Caco-2 (cell line): ENCODE measurements at regions not wholly inside any gene's neighbourhood (a gene's known extent, or its start where the extent isn't known, plus 50 kb on each side); places are given as distances from the start of the nearest gene placed in this dataset.

Experiments used
- BruUV-seq: library from RNA; stranded (reverse); fragments of 400-500 nt; replicated peaks from 2 replicates; lab custom pipeline; 2021; lab: Mats Ljungman, UMichigan
- CTCF ChIA-PET: fragments of 300-600 bp; sonication (Branson Sonifier 250); formaldehyde crosslinking; loops from one replicate; lab custom pipeline; 2022; ENCODE audit warnings: antibody characterized with exemption; lab: Charles Lee
- POLR2A ChIA-PET: fragments of 300-600 bp; sonication (Branson Sonifier 250); formaldehyde crosslinking; loops from one replicate; lab custom pipeline; 2022; ENCODE audit warnings: antibody characterized with exemption; lab: Charles Lee
- DNase-seq, 2 experiments: peaks; one replicate each; pipeline versions ENCODE4 v3.0.0 to v3.0.0-alpha.2; 2020 to 2022
- H3K27me3 ChIP-seq: replicated peaks from 2 replicates; pipeline ENCODE4 v1.6.0; 2011; ENCODE audit warnings: low read length; ENCODE audit not compliant: control insufficient read depth, insufficient read depth
- H3K36me3 ChIP-seq: 2 replicates; pipeline ENCODE4 v1.5.1; 2011; ENCODE audit warnings: low read length; ENCODE audit not compliant: control insufficient read depth, insufficient read depth
- H3K4me1 ChIP-seq: fragments of 250-450 bp; sonication (Bioruptor Pico); 2 replicates; pipeline ENCODE4 v1.5.1; 2020; ENCODE audit warnings: mild to moderate bottlenecking
- H3K4me3 ChIP-seq: 2 replicates; pipeline ENCODE4 v1.5.1; 2011; ENCODE audit warnings: low read depth, mild to moderate bottlenecking, control low read depth, low read length
- H3K9me3 ChIP-seq: fragments of 250-450 bp; sonication (Bioruptor Pico); 2 replicates; pipeline ENCODE4 v1.5.1; 2020; ENCODE audit warnings: mild to moderate bottlenecking, moderate library complexity
- H3K27ac Mint-ChIP-seq: one replicate; pipeline ENCODE4 v1.8.0; 2022; ENCODE audit warnings: mixed read lengths; ENCODE audit not compliant: unreplicated experiment
- H3K27me3 Mint-ChIP-seq: one replicate; pipeline ENCODE4 v1.8.0; 2022; ENCODE audit warnings: mixed read lengths; ENCODE audit not compliant: insufficient read depth, unreplicated experiment
- H3K36me3 Mint-ChIP-seq: one replicate; pipeline ENCODE4 v1.8.0; 2022; ENCODE audit warnings: mild to moderate bottlenecking, mixed read lengths; ENCODE audit not compliant: insufficient read depth, unreplicated experiment
- H3K4me1 Mint-ChIP-seq: one replicate; pipeline ENCODE4 v1.8.0; 2022; ENCODE audit warnings: low read depth, mixed read lengths; ENCODE audit not compliant: unreplicated experiment
- H3K4me3 Mint-ChIP-seq: one replicate; pipeline ENCODE4 v1.8.0; 2022; ENCODE audit warnings: mild to moderate bottlenecking, moderate library complexity, mixed read lengths; ENCODE audit not compliant: unreplicated experiment
- H3K9me3 Mint-ChIP-seq: one replicate; pipeline ENCODE4 v1.8.0; 2022; ENCODE audit warnings: mixed read lengths; ENCODE audit not compliant: unreplicated experiment
- CTCF ChIP-seq, 2 experiments: fragments of 200-600 bp in 1 of 2; IDR thresholded peaks; 1 replicate in 1 of 2; 2 replicates in 1 of 2; pipeline versions ENCODE4 v1.5.1 to v1.8.0; 2011 to 2022; ENCODE audit warnings: antibody characterized with exemption in 1 of 2, control low read depth in 1 of 2, inconsistent platforms in 1 of 2, low read depth in 1 of 2, low read length in 1 of 2, mild to moderate bottlenecking in 1 of 2, moderate library complexity in 1 of 2; ENCODE audit not compliant: insufficient read depth in 1 of 2, severe bottlenecking in 1 of 2, unreplicated experiment in 1 of 2
- intact Hi-C: fragments of 100-400 bp; cut with micrococcal nuclease; formaldehyde crosslinking; loops from one replicate; pipeline ENCODE4 v1.10.0; 2022; ENCODE audit not compliant: unreplicated experiment

GRCh38 chr3:106750092-106750491 lies 627.1 kb upstream of the CCDC54 start:
- Histone ChIP-seq H3K4me3 (no peak overlapping the region), H3K36me3 (no peaks in the 10 kb centered on the region), H3K4me1 (no peaks in the 10 kb centered on the region), H3K27me3 (no peaks in the 10 kb centered on the region), H3K9me3 (peaks cover 2% of the 10 kb centered on the region; the same call in 1 of the 2 replicates)
- no peak for DNase-seq
- intact Hi-C loops = no loop called here
- CTCF ChIA-PET = no interaction called here
- Mint-ChIP-seq H3K27ac (no peak overlapping the region), H3K9me3 (peaks cover 7% of the 10 kb centered on the region), H3K4me1 (no peaks in the 10 kb centered on the region), H3K36me3 (no peaks in the 10 kb centered on the region), H3K4me3 (no peak overlapping the region), H3K27me3 (peaks cover 4% of the 10 kb centered on the region)
- BruUV-seq = no TSS peak
- POLR2A ChIA-PET = no interaction called here
- TF ChIP-seq CTCF (IDR thresholded peaks at IDR 0.05; ENCODE audit: insufficient read depth in 1 of 2, low read depth in 1 of 2, low read length in 1 of 2, severe bottlenecking in 1 of 2, unreplicated experiment in 1 of 2) = no peak

- ChIA-PET CTCF (no interaction called here), POLR2A (no interaction called here)
- Histone ChIP-seq H3K36me3 (no peaks in the 10 kb centered on the region), H3K27me3 (no peaks in the 10 kb centered on the region), H3K4me3 (no peak overlapping the region), H3K4me1 (no peaks in the 10 kb centered on the region), H3K9me3 (peaks cover 6% of the 10 kb centered on the region; the same call in 1 of the 2 replicates)
- Mint-ChIP-seq H3K4me3 (no peak overlapping the region), H3K9me3 (peaks cover 10% of the 10 kb centered on the region), H3K27me3 (no peaks in the 10 kb centered on the region), H3K36me3 (no peaks in the 10 kb centered on the region), H3K27ac (no peak overlapping the region), H3K4me1 (no peaks in the 10 kb centered on the region)
- BruUV-seq = no TSS peak
- no peak for TF ChIP-seq CTCF (IDR thresholded peaks at IDR 0.05; ENCODE audit: insufficient read depth in 1 of 2, low read depth in 1 of 2, low read length in 1 of 2, severe bottlenecking in 1 of 2, unreplicated experiment in 1 of 2)
- intact Hi-C loops = no loop called here
- no peak for DNase-seq
Observed at GRCh38 chr3:106755336-106755735, 621.9 kb upstream of the CCDC54 start.

- CTCF ChIA-PET = no interaction called here
- H3K4me1 Mint-ChIP-seq = no peaks in the 10 kb centered on the region
- Histone ChIP-seq H3K27me3 (no peaks in the 10 kb centered on the region), H3K36me3 (no peaks in the 10 kb centered on the region), H3K4me3 (no peak overlapping the region), H3K4me1 (no peaks in the 10 kb centered on the region), H3K9me3 (peaks cover 6% of the 10 kb centered on the region; the same call in 1 of the 2 replicates)
- peaks cover 10% of the 10 kb centered on the region for H3K9me3 Mint-ChIP-seq
- POLR2A ChIA-PET = no interaction called here
- intact Hi-C loops = no loop called here
- no peaks in the 10 kb centered on the region for H3K36me3 Mint-ChIP-seq
- no peak overlapping the region for H3K4me3 Mint-ChIP-seq
- no peak for TF ChIP-seq CTCF (IDR thresholded peaks at IDR 0.05; ENCODE audit: insufficient read depth in 1 of 2, low read depth in 1 of 2, low read length in 1 of 2, severe bottlenecking in 1 of 2, unreplicated experiment in 1 of 2)
- DNase-seq = no peak
- H3K27ac Mint-ChIP-seq = no peak overlapping the region
- no TSS peak for BruUV-seq
- H3K27me3 Mint-ChIP-seq = no peaks in the 10 kb centered on the region
Observed at GRCh38 chr3:106756901-106757300, 620.3 kb upstream of the CCDC54 start.
